ENCODE measurements at regions not wholly inside any gene's neighbourhood (a gene's known extent, or its start where the extent isn't known, plus 50 kb on each side); places are given as distances from the start of the nearest gene placed in this dataset.
"Not testable (repeated sequence)": the region's sequence is repeated elsewhere in the genome, so short reads cannot be mapped to it uniquely, and the experiment has no call there.

- no peak for DNase-seq
These were observed 150.3 kb upstream of the ETV3 start for GRCh38 chr1:157288492-157288891.

GRCh38 chr1:157288006-157288405, 149.8 kb upstream of the ETV3 start:
- DNase-seq: no peak

DNA sequence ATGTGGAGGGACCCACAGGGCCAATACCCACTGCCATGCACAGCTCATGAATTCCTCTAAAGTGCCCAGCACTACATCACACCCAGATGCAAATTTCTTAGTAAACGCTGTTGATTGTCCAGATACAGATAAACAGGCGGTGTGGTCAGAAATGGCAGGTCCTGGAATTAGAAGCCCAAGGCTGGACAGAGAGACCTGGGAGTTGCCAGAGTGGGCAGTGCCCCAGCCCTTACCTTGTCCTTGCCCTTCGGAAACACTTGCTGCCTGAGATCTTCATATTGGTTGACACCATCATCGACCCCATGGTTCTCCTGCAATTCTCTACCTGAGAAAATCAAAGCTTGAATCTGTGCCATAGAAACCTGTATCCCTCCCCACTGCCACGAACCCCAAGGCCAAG, 149.3 kb upstream of the ETV3 start:
- DNase-seq: no peak

- DNase-seq: no peak
These were observed 148.6 kb upstream of the ETV3 start for GRCh38 chr1:157286646-157287420.

DNA sequence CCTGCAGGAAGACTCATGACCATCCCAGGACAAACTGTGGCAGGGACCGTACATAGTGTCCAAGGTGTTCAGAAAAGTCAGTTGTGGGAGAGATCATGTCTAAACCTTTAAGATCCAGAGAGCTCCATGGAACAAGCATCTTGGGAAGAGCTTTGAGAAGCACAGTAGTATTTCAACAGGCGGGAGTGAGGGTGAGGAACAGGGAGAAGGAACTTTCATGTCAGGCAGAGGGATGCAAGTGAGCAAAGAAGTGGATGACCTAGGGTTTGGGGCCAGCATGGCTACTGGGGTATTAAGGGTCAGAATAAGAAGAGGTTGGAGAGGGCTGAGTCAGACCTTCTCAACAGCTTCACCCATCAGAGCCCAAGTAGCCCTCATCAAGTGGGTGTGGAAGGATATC, 147.9 kb upstream of the ETV3 start:
- no peak for DNase-seq

GRCh38 chr1:157284451-157284850, 146.3 kb upstream of the ETV3 start:
- DNase-seq: peak in 1 of 2 donors; percentile 27

DNA sequence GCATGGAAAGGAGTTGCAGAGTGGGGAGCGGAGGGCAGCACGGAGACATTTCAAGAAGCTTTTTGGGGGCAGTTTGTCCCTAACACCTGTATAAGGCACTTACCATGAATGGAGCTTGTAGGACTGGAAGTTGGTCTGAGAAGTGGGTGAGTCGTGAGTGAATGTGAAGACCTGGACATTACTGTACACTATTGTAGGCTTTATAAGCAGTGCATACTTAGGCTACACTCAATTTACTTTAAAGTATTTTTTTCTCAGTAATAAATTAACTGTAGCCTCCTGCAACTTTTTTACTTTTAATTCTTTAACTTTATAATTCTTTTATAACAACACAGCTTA, 141.6 kb upstream of the ETV3 start:
- DNase-seq: no peak

DNA sequence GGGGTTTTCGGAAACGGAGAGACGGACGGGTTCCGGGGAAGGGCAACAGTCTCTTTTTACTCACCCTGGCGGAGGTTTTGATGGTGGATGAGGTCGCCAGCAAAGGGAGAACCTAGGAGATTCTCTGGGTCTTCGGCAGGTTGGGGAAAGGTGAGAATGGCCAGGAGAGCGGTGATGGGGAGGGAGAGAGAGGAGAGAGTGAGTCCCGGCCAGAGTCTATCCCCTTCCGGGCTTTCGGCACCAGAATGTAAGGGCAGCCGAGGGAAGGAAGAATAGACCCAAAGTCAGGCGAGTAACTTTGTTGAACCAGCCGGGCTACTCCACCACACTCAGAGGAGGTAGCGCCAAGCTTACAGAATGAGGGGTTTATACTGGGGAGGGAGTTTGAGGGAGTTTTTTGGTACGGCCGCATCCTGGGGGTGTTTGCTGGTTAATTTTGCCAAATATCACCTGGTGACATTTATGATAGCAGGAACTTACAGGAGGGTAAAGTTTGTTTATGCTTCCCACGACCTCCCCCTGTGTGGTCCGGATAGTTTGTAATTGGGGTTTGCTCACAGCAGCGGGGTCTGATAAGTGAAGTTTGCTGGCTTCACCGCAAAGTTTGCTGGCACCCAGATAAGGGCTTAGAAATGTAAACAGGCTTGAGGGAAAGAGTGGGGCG, 141.1 kb upstream of the ETV3 start:
- no peak for DNase-seq

DNA sequence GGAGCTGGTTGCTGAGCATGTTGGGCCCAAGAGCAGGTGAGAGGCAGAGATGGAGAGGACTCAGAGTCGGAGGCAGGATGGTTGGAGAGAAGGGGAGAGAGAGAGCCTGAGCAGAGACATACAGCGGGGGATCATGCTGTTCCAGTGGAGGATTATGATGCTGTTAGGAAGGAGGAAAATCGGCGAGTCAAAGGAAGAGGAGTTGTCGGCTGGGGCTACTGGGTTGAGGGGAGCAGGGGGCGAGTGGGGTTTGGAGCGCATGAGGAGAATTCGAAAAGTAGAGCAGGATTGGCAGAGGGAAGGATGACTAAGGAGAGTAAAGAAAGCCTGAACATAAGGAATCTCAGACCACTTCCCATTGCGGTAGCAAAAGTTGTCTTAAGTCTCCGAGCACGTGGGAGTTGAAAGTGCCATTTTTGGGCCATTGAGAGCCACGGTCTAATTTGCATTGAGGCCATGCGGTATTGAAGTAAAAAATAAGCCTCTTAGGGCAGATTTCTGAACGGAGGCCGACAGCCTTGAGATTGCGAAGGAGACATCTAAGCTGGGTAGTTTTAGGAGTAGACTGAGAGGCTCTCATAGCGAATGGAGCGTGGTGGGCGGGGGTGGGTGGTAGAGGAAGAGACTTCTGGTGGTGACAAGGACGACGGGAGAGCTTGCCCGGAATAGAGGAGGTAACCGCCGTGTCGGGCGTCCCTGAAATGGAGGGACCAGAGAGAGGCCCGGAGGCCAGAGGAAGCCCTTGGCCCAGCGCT, 140.4 kb upstream of the ETV3 start:
- no peak for DNase-seq

- no peak for DNase-seq
These were observed 139.7 kb upstream of the ETV3 start for GRCh38 chr1:157277913-157278312.

- DNase-seq: no peak
These were observed 139.1 kb upstream of the ETV3 start for GRCh38 chr1:157277281-157277680.

DNA sequence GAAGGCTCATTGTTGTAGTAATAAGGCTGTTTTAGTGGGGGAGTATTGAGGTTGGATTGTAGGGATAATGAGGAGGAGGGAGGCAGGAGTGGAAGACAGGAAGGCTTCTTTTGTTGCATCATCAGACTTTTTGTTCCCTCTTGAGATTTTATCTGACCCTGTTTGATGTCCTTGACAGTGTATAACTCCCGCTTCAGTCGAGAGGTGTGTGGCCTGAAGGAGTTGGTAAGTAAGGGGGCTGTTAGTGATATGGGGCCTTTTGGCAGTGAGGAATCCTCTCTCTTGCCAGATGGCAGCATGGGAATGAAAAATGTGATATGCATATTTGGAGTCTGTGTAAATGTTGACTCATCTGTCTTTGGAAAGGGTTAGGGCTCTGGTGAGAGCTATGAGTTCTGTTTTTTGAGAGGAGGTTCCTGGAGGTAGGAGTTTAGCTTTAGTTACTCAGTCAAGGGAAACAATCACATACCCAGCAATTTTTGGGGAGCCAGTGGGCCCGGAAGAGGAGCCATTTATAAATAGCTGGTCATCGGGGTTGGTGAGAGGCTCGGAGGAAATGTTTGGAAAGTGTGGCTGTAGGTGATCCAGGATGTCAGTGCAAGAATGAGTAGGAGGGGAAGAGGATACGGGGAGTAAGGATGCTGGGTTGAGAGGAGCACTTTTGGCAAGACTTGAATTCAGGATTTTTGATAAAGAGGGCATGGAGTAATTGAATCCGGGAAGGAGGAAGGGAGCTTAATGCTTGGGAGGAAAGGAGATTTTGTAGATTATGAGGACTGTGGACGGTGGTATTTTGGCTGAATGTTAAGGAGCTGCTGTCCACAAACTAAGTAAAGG, 136.7 kb upstream of the ETV3 start:
- DNase-seq: no peak

DNA sequence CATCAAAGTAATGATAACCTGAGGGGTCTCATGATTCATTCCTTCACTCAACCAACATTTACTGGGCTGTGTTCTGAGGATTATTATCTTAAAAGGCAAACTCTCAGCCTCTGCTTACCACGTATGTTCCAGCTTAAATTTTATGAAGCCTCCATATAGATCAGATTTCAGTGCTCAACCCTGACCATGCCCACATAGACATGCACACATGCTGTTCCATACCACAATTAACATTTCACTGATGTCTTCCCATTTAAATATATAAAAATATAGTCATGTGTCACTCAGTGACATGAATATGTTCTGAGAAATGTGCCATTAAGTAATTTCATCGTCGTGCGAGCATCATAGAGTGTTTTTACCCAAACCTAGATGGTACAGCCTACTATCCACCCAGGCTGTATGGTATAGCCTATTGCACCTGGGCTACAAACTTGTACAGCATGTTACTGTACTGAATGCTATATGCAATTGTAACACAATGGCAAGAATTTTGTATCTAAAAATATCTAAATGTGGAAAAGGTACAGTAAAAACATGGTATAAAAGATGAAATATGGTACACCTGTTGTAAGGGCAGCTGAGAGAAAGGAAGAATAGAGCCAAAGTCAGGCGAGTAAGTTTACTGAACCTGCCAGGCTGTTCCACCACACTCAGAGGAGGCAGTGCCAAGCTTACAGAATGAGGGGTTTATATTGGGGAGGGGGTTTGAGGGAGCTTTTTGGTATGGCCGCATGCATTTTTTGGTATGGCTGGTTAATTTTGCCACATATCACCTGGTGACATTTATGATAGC, 134.7 kb upstream of the ETV3 start:
- DNase-seq: no peak

DNA sequence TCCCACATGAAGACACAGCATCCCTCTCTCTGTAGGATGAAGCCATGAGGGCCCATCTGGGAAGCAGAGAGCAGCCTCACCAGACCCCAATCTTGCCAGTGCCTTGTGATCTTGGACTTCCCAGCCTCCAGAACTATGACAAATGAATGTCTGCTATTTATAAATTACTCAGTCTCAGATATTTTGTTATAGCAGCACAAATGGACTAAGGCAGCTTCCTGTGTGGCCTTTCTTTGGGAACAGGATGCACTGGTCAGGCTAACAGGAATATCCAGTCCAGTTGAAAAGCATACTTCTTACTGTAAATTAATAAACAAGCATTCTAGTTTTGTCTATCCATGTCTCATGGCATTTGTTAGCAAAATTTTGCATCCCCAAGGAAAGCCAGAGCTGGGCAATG, 134.1 kb upstream of the ETV3 start:
- DNase-seq: no peak

DNA sequence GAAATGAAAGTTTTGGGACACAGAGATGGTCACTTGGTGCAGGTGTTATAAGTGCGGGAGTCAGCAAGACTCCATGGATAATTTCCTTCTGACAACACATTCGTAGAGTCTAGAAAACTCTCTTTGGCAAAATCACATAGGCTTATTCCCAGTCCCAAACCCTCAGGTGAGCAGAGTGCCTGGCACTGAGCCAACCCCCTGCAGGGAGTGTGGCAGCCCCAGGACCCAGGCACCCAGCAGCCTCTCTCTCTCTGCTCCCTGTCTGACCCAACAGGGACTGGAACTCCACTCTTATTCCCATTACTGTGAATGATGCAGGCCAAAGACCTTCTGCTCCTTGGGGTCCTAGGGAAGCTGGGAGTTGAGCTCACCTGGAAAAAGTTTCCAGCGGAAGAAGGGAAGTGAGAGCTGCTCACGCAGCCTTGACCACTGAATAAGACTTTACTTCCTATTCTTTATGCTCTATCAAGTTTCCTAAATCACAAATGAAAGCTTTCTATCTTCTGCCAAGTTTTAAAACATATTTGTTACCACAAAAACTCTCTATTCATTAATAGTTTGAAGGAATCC, 132.6 kb upstream of the ETV3 start:
- DNase-seq: no peak

DNA sequence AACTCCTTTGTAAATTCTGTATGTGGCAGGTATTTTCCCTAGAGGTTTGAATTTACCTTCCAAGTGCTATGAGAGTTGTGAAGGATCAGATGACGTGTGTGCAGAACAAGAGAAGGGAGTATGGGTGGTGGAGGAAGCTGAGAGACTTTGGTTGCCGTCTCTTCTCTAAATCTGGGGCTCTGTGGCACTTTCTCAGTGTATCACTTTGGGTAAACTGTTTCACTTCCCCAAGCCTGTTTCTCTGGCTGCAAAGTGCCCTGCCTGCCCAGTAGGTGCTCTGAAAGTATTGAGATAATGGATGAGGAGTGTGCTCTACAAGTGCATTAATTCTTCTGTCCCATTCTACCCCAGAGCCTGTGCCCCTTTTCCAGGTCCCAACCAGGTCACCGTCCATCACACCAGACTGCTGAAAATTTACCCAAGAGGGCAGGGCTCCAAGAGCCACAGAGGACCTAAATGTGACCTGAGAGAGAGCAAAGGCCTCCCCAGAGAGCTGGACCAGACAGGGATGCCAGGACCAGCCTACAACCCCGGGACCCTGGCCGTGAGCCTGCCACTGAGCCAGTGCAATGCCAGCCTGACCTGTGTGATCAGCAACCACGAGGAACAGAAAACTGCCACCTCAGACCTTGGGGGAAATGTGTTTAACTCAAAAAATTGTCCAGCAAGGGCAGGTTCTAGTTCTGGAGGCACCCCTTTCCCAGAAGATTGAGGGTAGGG, 131.6 kb upstream of the ETV3 start:
- peak in 1 of 2 donors; percentile 21 for DNase-seq

GRCh38 chr1:157262891-157263290, 124.7 kb upstream of the ETV3 start:
- DNase-seq: no peak

DNA sequence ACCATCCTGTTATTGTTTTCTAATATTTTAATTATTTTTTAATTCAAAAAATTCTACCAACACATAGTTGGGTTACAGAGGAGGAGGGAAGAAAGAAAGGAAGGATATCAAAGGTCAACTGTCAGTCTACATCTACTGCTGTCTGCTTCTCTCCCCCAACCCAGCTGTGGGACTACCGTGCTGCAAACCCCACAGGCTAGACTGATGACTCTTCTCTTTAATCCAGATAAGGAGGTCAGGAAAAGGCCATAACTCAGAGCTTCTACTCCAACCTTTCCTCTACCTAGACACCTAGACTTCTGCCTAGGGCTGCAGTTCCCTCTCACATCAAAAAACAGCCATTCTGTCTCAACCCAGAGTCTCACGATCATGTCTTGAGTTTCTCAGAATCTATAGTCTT, 124.2 kb upstream of the ETV3 start:
- no peak for DNase-seq

GRCh38 chr1:157255891-157256290, 117.7 kb upstream of the ETV3 start:
- DNase-seq: not testable (repeated sequence)

DNA sequence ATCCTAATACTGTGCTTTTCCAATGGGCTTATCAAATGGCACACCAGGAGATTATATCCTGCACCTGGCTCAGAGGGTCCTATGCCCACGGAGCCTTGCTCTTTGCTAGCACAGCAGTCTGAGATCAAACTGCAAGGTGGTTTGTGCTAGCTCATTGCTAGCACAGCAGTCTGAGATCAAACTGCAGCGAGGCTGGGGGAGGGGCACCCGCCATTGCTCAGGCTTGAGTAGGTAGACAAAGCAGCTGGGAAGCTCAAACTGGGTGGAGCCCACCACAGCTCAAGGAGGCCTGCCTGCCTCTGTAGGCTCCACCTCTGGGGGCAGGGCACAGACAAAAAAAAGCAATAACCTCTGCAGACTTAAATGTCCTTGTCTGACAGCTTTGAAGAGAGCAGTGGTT, 116.0 kb upstream of the ETV3 start:
- not testable (repeated sequence) for DNase-seq

GRCh38 chr1:157252473-157252872, 114.3 kb upstream of the ETV3 start:
- DNase-seq: no peak
